Liver (tissue), 8 donors: ENCODE measurements at regions not wholly inside any gene's neighbourhood (a gene's known extent, or its start where the extent isn't known, plus 50 kb on each side); places are given as distances from the start of the nearest gene placed in this dataset.
"Not testable (repeated sequence)": the region's sequence is repeated elsewhere in the genome, so short reads cannot be mapped to it uniquely, and the experiment has no call there.

Source experiments
- DNase-seq: peaks from one replicate; pipeline ENCODE4 v3.0.0-alpha.2; 2017; ENCODE audit warnings: low spot score
- H3K27ac ChIP-seq, 2 donors: one replicate each; pipeline ENCODE4 v1.7.0; 2013; ENCODE audit warnings: inconsistent platforms in 2 of 2, low read length in 2 of 2, control low read depth in 1 of 2, low read depth in 1 of 2, mild to moderate bottlenecking in 1 of 2
- H3K27me3 ChIP-seq, 4 donors: one replicate each; pipeline versions ENCODE4 v1.6.1 to v1.7.0; 2013; ENCODE audit warnings: low read length in 3 of 4, inconsistent platforms in 1 of 4, mild to moderate bottlenecking in 1 of 4, moderate library complexity in 1 of 4; ENCODE audit not compliant: control insufficient read depth in 4 of 4, insufficient read depth in 4 of 4
- H3K36me3 ChIP-seq, 4 donors: one replicate each; pipeline versions ENCODE4 v1.6.1 to v1.7.0; 2013; ENCODE audit warnings: low read length in 3 of 4, mild to moderate bottlenecking in 3 of 4, low read depth in 1 of 4, moderate library complexity in 1 of 4; ENCODE audit not compliant: control insufficient read depth in 4 of 4, insufficient read depth in 3 of 4
- H3K4me1 ChIP-seq, 4 donors: one replicate each; pipeline versions ENCODE4 v1.6.1 to v1.7.0; 2013; ENCODE audit warnings: low read length in 3 of 4, mild to moderate bottlenecking in 3 of 4, moderate library complexity in 1 of 4; ENCODE audit not compliant: control insufficient read depth in 4 of 4, insufficient read depth in 4 of 4
- H3K4me3 ChIP-seq, 3 donors: one replicate each; pipeline versions ENCODE4 v1.6.1 to v1.7.0; 2013; ENCODE audit warnings: low read length in 3 of 3, control low read depth in 1 of 3, low read depth in 1 of 3, mild to moderate bottlenecking in 1 of 3
- H3K9ac ChIP-seq, 2 donors: one replicate each; pipeline ENCODE4 v1.7.0; 2013; ENCODE audit warnings: low read length in 2 of 2, mild to moderate bottlenecking in 2 of 2, moderate library complexity in 2 of 2, control low read depth in 1 of 2, low read depth in 1 of 2
- H3K9me3 ChIP-seq, 4 donors: one replicate each; pipeline versions ENCODE4 v1.6.1 to v1.7.0; 2013; ENCODE audit warnings: low read length in 3 of 4; ENCODE audit not compliant: control insufficient read depth in 4 of 4
- ATF3 ChIP-seq: IDR thresholded peaks from 2 replicates; pipeline ENCODE4 v1.6.1; 2016; ENCODE audit warnings: antibody characterized with exemption
- CTCF ChIP-seq: fragments of 150-350 bp; IDR thresholded peaks from 2 replicates; pipeline ENCODE4 v1.5.1; 2017; ENCODE audit warnings: improper control_type of control experiment, low read depth, low read length; ENCODE audit not compliant: missing input control
- FOXA1 ChIP-seq: IDR thresholded peaks from 2 replicates; pipeline ENCODE4 v1.6.1; 2016; ENCODE audit warnings: antibody characterized with exemption
- FOXA2 ChIP-seq: IDR thresholded peaks from 2 replicates; pipeline ENCODE4 v1.6.1; 2016; ENCODE audit warnings: antibody characterized with exemption
- GABPA ChIP-seq, 2 donors: IDR thresholded peaks in 1 of 2; conservative IDR thresholded peaks in 1 of 2; 2 replicates each; pipeline ENCODE4 v1.6.1; 2016; ENCODE audit warnings: antibody characterized with exemption in 2 of 2, mild to moderate bottlenecking in 1 of 2, moderate library complexity in 1 of 2
- HNF4A ChIP-seq, 2 donors: conservative IDR thresholded peaks; 2 replicates each; pipeline ENCODE4 v1.6.1; 2016; ENCODE audit warnings: antibody characterized with exemption in 2 of 2, mild to moderate bottlenecking in 2 of 2
- HNF4G ChIP-seq: IDR thresholded peaks from 2 replicates; pipeline ENCODE4 v1.6.1; 2016; ENCODE audit warnings: antibody characterized with exemption
- JUND ChIP-seq, 2 donors: IDR thresholded peaks; 2 replicates each; pipeline ENCODE4 v1.6.1; 2016; ENCODE audit warnings: antibody characterized with exemption in 2 of 2
- MAX ChIP-seq: IDR thresholded peaks from 2 replicates; pipeline ENCODE4 v1.6.1; 2016; ENCODE audit warnings: antibody characterized with exemption
- NR2F2 ChIP-seq: IDR thresholded peaks from 2 replicates; pipeline ENCODE4 v1.6.1; 2016; ENCODE audit warnings: antibody characterized with exemption
- RAD21 ChIP-seq, 2 donors: IDR thresholded peaks; 2 replicates each; pipeline ENCODE4 v1.6.1; 2016; ENCODE audit warnings: antibody characterized with exemption in 2 of 2, mild to moderate bottlenecking in 2 of 2
- REST ChIP-seq: IDR thresholded peaks from 2 replicates; pipeline ENCODE4 v1.6.1; 2016; ENCODE audit warnings: antibody characterized with exemption, mild to moderate bottlenecking
- RXRA ChIP-seq, 2 donors: IDR thresholded peaks; 2 replicates each; pipeline ENCODE4 v1.6.1; 2017 to 2018; ENCODE audit warnings: antibody characterized with exemption in 2 of 2, mild to moderate bottlenecking in 1 of 2
- SP1 ChIP-seq: IDR thresholded peaks from 2 replicates; pipeline ENCODE4 v1.6.1; 2018; ENCODE audit warnings: antibody characterized with exemption, mild to moderate bottlenecking
- YY1 ChIP-seq: IDR thresholded peaks from 2 replicates; pipeline ENCODE4 v1.6.1; 2016; ENCODE audit warnings: antibody characterized with exemption, mild to moderate bottlenecking
- ZBTB33 ChIP-seq: IDR thresholded peaks from 2 replicates; pipeline ENCODE4 v1.6.1; 2016; ENCODE audit warnings: antibody characterized with exemption
- WGBS: extraction: QIAGEN DNeasy Blood & Tissue Kit; methylation state at CpG from one replicate; pipeline ENCODE4 v1.1.7; 2013; 5-methylcytosine and 5-hydroxymethylcytosine counted together
- donor health status: healthy.
- donor health status: healthy.
- donor health status: healthy.
- donor health status: healthy.
- donor health status: healthy.

GRCh38 chr14:34051966-34052657 is 101.2 kb upstream of the EGLN3 start:
- no peaks in the 10 kb centered on the region for H3K4me1 ChIP-seq
- WGBS = 72% methylated on average over 5 of the region's 5 CpGs

GRCh38 chr14:34050606-34051005 is 99.7 kb upstream of the EGLN3 start:
- no peak for TF ChIP-seq HNF4G
- no peak for TF ChIP-seq RXRA (IDR thresholded peaks at IDR 0.05)
- TF ChIP-seq RAD21 (IDR thresholded peaks at IDR 0.05) = no peak
- no peak for TF ChIP-seq NR2F2
- TF ChIP-seq GABPA (IDR thresholded peaks at IDR 0.05 in 1 of 2, conservative IDR thresholded peaks at IDR 0.05 in 1 of 2) = no peak
- no peak for TF ChIP-seq ZBTB33
- no peak for TF ChIP-seq YY1
- TF ChIP-seq FOXA1 = no peak
- no peak for TF ChIP-seq CTCF
- no peak for TF ChIP-seq ATF3
- TF ChIP-seq MAX = no peak
- TF ChIP-seq SP1 = no peak
- TF ChIP-seq JUND (IDR thresholded peaks at IDR 0.05) = no peak
- no peak for TF ChIP-seq FOXA2
- WGBS = 96% methylated on average over 1 of the region's 1 CpG
- Histone ChIP-seq H3K4me1 (no peaks in the 10 kb centered on the region), H3K9ac (no peak overlapping the region), H3K9me3 (no peaks in the 10 kb centered on the region), H3K4me3 (no peak overlapping the region), H3K36me3 (no peaks in the 10 kb centered on the region), H3K27me3 (no peaks in the 10 kb centered on the region), H3K27ac (no peak overlapping the region)
- no peak for DNase-seq

More at GRCh38 chr14:34051966-34052657, 101.2 kb upstream of the EGLN3 start:
- Histone ChIP-seq H3K9ac (no peak overlapping the region), H3K27ac (no peak overlapping the region), H3K27me3 (no peaks in the 10 kb centered on the region), H3K36me3 (no peaks in the 10 kb centered on the region), H3K4me3 (no peak overlapping the region), H3K9me3 (no peaks in the 10 kb centered on the region)
- no peak for DNase-seq
- TF ChIP-seq FOXA1 (no peak), HNF4A (conservative IDR thresholded peaks at IDR 0.05) (no peak)

GRCh38 chr14:34049790-34050189 is 98.9 kb upstream of the EGLN3 start:
- Histone ChIP-seq H3K4me3 (no peak overlapping the region), H3K27ac (no peak overlapping the region), H3K27me3 (no peaks in the 10 kb centered on the region), H3K9me3 (no peaks in the 10 kb centered on the region), H3K9ac (no peak overlapping the region), H3K36me3 (no peaks in the 10 kb centered on the region), H3K4me1 (no peaks in the 10 kb centered on the region)
- DNase-seq = no peak
- TF ChIP-seq RXRA (IDR thresholded peaks at IDR 0.05) (no peak), FOXA2 (no peak), REST (no peak), JUND (IDR thresholded peaks at IDR 0.05) (no peak)
- WGBS = 54% methylated on average over 5 of the region's 5 CpGs

- 94% methylated on average over 7 of the region's 7 CpGs for WGBS
- not testable (repeated sequence) for H3K4me1 ChIP-seq, DNase-seq, H3K36me3 ChIP-seq, H3K27ac ChIP-seq, H3K4me3 ChIP-seq, H3K9me3 ChIP-seq, H3K9ac ChIP-seq, H3K27me3 ChIP-seq
Observed at GRCh38 chr14:34049187-34049586, 98.3 kb upstream of the EGLN3 start.
